Natural killer cell (primary cell): ENCODE measurements at regions not wholly inside any gene's neighbourhood (a gene's known extent, or its start where the extent isn't known, plus 50 kb on each side); places are given as distances from the start of the nearest gene placed in this dataset.

ENCODE experiments used
- ATAC-seq, 3 donors: fragments of 150-1000 bp in 2 of 3; fragments of 200-7000 bp in 1 of 3; cut with Tn5 transposase; 1 replicate in 1 of 3; 2 replicates in 2 of 3; pipeline ENCODE4 v1.10.0; 2021; ENCODE audit warnings: mild to moderate bottlenecking in 2 of 3, moderate library complexity in 2 of 3
- DNase-seq, 2 donors: peaks; one replicate each; pipeline versions ENCODE4 v3.0.0 to v3.0.0-alpha.2; 2013 to 2021; ENCODE audit warnings: mixed read lengths in 1 of 2
- H3K27ac ChIP-seq: one replicate; pipeline ENCODE4 v1.5.1; 2013; ENCODE audit warnings: mild to moderate bottlenecking, low read length
- H3K27me3 ChIP-seq: one replicate; pipeline ENCODE4 v1.6.1; 2013; ENCODE audit warnings: low read length; ENCODE audit not compliant: control insufficient read depth, insufficient read depth
- H3K36me3 ChIP-seq: one replicate; pipeline ENCODE4 v1.6.1; 2013; ENCODE audit warnings: low read length; ENCODE audit not compliant: control insufficient read depth, insufficient read depth
- H3K4me1 ChIP-seq: one replicate; pipeline ENCODE4 v1.6.1; 2013; ENCODE audit warnings: low read length; ENCODE audit not compliant: control insufficient read depth, insufficient read depth
- H3K4me3 ChIP-seq: one replicate; pipeline ENCODE4 v1.5.1; 2013; ENCODE audit warnings: low read length
- H3K9me3 ChIP-seq: one replicate; pipeline ENCODE4 v1.6.1; 2013; ENCODE audit warnings: low read length; ENCODE audit not compliant: control insufficient read depth, insufficient read depth
- H3K27ac Mint-ChIP-seq, 2 donors: one replicate each; pipeline ENCODE4 v1.8.0; 2022; ENCODE audit warnings: mild to moderate bottlenecking in 2 of 2, mixed read lengths in 2 of 2, moderate library complexity in 1 of 2
- H3K27me3 Mint-ChIP-seq, 2 donors: one replicate each; pipeline ENCODE4 v1.8.0; 2022; ENCODE audit warnings: low read depth in 2 of 2, mixed read lengths in 2 of 2
- H3K36me3 Mint-ChIP-seq: one replicate; pipeline ENCODE4 v1.8.0; 2022; ENCODE audit warnings: mixed read lengths
- H3K4me1 Mint-ChIP-seq, 2 donors: one replicate each; pipeline ENCODE4 v1.8.0; 2022; ENCODE audit warnings: mixed read lengths in 2 of 2
- H3K4me3 Mint-ChIP-seq: one replicate; pipeline ENCODE4 v1.8.0; 2022; ENCODE audit warnings: mild to moderate bottlenecking, moderate library complexity, mixed read lengths
- H3K9me3 Mint-ChIP-seq, 2 donors: one replicate each; pipeline ENCODE4 v1.8.0; 2022; ENCODE audit warnings: mixed read lengths in 2 of 2
- whole genome bisulfite sequencing: methylation state at CpG from one replicate; pipeline ENCODE4 v1.1.7; 2013; ENCODE audit warnings: missing lambda C conversion rate; ENCODE audit not compliant: insufficient coverage; 5-methylcytosine and 5-hydroxymethylcytosine counted together
- intact Hi-C: fragments of 100-400 bp; cut with micrococcal nuclease; formaldehyde crosslinking; loops from one replicate; pipeline ENCODE4 v1.14.2; 2022
- TF ChIP-seq, protein P1 (sequence below): fragments of 200-600 bp; IDR thresholded peaks from one replicate; pipeline ENCODE4 v1.8.0; 2022; ENCODE audit warnings: antibody characterized with exemption

DNA sequence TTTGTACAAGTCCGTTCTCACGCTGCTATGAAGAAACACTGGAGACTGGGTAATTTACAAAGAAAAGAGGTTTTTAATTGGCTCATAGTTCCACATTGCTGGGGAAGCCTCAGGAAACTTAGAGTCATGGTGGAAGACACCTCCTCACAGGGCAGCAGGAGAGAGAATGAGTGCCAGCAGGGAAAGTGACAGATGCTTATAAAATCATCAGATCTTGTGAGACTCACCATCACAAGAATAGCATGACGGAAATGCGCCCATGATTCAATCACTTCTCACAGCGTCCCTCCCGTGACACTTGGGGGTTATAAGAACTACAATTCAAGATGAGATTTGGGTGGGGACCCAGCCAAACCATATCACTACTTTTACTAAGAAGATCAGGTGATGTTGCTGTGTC, 285.8 kb downstream of the TMX3 start:
- DNase-seq: no peak
- no peak overlapping the region for H3K4me3 Mint-ChIP-seq
- intact Hi-C loops: no loop called here
- no peaks in the 10 kb centered on the region for H3K27me3 ChIP-seq
- peaks cover 6 to 10% of the 10 kb centered on the region in 2 donors for H3K9me3 Mint-ChIP-seq
- no peak overlapping the region for H3K27ac ChIP-seq
- no peak overlapping the region for H3K27ac Mint-ChIP-seq
- no peaks in the 10 kb centered on the region for H3K9me3 ChIP-seq
- H3K27me3 Mint-ChIP-seq: no peaks in the 10 kb centered on the region
- WGBS: 97% methylated on average over 4 of the region's 6 CpGs
- TF ChIP-seq, protein P1, sequence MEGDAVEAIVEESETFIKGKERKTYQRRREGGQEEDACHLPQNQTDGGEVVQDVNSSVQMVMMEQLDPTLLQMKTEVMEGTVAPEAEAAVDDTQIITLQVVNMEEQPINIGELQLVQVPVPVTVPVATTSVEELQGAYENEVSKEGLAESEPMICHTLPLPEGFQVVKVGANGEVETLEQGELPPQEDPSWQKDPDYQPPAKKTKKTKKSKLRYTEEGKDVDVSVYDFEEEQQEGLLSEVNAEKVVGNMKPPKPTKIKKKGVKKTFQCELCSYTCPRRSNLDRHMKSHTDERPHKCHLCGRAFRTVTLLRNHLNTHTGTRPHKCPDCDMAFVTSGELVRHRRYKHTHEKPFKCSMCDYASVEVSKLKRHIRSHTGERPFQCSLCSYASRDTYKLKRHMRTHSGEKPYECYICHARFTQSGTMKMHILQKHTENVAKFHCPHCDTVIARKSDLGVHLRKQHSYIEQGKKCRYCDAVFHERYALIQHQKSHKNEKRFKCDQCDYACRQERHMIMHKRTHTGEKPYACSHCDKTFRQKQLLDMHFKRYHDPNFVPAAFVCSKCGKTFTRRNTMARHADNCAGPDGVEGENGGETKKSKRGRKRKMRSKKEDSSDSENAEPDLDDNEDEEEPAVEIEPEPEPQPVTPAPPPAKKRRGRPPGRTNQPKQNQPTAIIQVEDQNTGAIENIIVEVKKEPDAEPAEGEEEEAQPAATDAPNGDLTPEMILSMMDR: no peak
- H3K4me3 ChIP-seq: no peak overlapping the region
- H3K4me1 Mint-ChIP-seq: no peaks in the 10 kb centered on the region
- H3K36me3 ChIP-seq: no peaks in the 10 kb centered on the region
- ATAC-seq: no peak
- H3K36me3 Mint-ChIP-seq: no peaks in the 10 kb centered on the region
- H3K4me1 ChIP-seq: no peaks in the 10 kb centered on the region

DNA sequence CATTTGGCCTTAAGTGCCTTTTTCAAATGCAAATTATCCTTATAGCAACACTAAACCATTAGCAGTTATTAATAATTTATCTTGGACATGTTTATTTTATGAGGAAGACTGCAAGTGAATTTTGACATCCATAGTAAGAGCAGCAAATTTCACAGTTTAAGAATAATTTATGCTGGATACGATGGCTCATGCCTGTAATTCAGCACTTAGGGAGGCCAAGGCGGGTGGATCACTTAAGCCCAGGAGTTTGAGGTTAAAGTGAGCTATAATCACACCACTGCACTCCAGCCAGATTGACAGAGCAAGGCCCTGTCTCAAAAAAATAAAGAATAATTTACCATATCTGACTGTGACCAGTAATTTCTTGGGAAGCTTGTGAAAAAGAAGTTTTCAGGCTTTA, 286.2 kb downstream of the TMX3 start:
- H3K36me3 ChIP-seq: no peaks in the 10 kb centered on the region
- no peaks in the 10 kb centered on the region for H3K4me1 ChIP-seq
- Mint-ChIP-seq H3K27me3 (no peaks in the 10 kb centered on the region), H3K27ac (no peak overlapping the region), H3K9me3 (peaks cover 3 to 9% of the 10 kb centered on the region in 2 donors), H3K4me1 (no peaks in the 10 kb centered on the region), H3K4me3 (no peak overlapping the region), H3K36me3 (no peaks in the 10 kb centered on the region)
- TF ChIP-seq, protein P1: no peak
- no peaks in the 10 kb centered on the region for H3K27me3 ChIP-seq
- no peaks in the 10 kb centered on the region for H3K9me3 ChIP-seq
- no peak overlapping the region for H3K4me3 ChIP-seq
- intact Hi-C loops: no loop called here
- 90% methylated on average over 2 of the region's 2 CpGs for WGBS
- no peak for ATAC-seq
- no peak overlapping the region for H3K27ac ChIP-seq
- DNase-seq: no peak

DNA sequence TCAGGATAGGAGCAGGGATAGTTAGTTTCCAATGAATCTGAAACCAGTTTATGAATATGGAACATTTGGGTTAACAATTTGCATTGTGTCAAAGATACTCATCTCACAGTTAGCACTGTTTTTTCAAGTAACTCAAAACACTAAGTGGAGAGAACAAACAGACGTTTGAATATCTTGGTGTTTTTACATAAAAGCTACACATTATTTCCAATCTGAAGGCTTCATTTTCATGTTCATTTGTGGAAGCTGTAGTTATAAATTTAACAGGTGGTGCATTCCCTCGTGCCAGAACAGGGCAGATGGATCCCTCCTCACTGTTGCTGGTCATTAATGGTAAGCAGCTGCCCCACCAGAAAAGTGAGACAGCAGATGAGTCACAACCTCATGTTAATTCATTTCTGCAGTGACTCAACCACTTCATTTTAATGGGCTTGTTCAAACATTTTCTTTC, 286.9 kb downstream of the TMX3 start:
- H3K27me3 Mint-ChIP-seq: no peaks in the 10 kb centered on the region
- H3K27me3 ChIP-seq: no peaks in the 10 kb centered on the region
- H3K9me3 Mint-ChIP-seq: peaks cover under 1 to 9% of the 10 kb centered on the region in 2 donors
- intact Hi-C loops: no loop called here
- no peak overlapping the region for H3K4me3 ChIP-seq
- no peaks in the 10 kb centered on the region for H3K9me3 ChIP-seq
- WGBS: 38% methylated on average over 1 of the region's 2 CpGs
- no peaks in the 10 kb centered on the region for H3K4me1 ChIP-seq
- ATAC-seq (no peak), DNase-seq (no peak)
- H3K27ac Mint-ChIP-seq: no peak overlapping the region
- H3K36me3 ChIP-seq: no peaks in the 10 kb centered on the region
- H3K4me1 Mint-ChIP-seq: no peaks in the 10 kb centered on the region
- H3K36me3 Mint-ChIP-seq: no peaks in the 10 kb centered on the region
- H3K4me3 Mint-ChIP-seq: no peak overlapping the region
- TF ChIP-seq, protein P1: no peak
- no peak overlapping the region for H3K27ac ChIP-seq

DNA sequence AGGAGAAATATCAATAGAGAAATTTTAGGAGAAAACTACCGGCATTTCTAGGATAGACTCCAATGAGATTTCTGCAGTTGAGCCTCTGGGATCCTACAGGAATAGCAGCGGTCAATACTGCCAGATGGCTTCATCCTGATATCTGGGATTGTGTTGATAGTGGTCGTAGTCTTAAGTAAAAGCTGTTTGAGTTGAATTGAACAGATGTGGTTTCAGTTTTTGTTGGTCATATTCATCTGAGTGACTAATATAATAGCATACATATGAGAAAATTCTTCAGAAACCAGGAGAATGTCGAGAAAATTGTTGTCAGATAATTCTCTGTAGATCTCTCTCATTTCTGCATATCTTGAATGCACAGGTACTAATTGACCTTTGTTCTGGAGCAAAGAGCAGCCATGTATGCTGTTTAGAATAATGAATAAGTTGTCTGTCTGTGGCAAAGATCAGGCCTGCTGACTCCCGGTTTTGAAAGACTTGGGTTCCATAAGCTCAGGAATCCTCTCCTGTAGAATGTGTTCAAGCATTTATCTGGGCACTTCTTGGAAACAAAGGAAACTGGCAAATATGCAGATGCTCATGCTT, 288.1 kb downstream of the TMX3 start:
- TF ChIP-seq, protein P1: no peak

More for the DNA sequence above, 288.1 kb downstream of the TMX3 start:
- intact Hi-C loops: no loop called here
- Histone ChIP-seq H3K9me3 (no peaks in the 10 kb centered on the region), H3K27me3 (no peaks in the 10 kb centered on the region), H3K27ac (no peak overlapping the region), H3K36me3 (no peaks in the 10 kb centered on the region), H3K4me3 (no peak overlapping the region), H3K4me1 (no peaks in the 10 kb centered on the region)
- DNase-seq (no peak), ATAC-seq (no peak)
- Mint-ChIP-seq H3K27me3 (no peaks in the 10 kb centered on the region), H3K4me3 (no peak overlapping the region), H3K9me3 (peaks cover 1 to 9% of the 10 kb centered on the region in 2 donors), H3K36me3 (no peaks in the 10 kb centered on the region), H3K27ac (no peak overlapping the region), H3K4me1 (no peaks in the 10 kb centered on the region)
- 87% methylated on average over 4 of the region's 5 CpGs for WGBS
